GM12891 (cell line): ENCODE measurements at regions not wholly inside any gene's neighbourhood (a gene's known extent, or its start where the extent isn't known, plus 50 kb on each side); places are given as distances from the start of the nearest gene placed in this dataset.

Source experiments
- DNase-seq: peaks from one replicate; pipeline ENCODE4 v3.0.0; 2011; ENCODE audit warnings: low spot score; ENCODE audit not compliant: insufficient read length
- FAIRE-seq: peaks from 2 replicates; lab custom pipeline; 2011; peaks lifted over from hg19 to GRCh38; lab: Jason Lieb, UNC
- PAX5 ChIP-seq: IDR thresholded peaks from 2 replicates; pipeline ENCODE4 v1.6.1; 2011; ENCODE audit warnings: low read length, moderate library complexity, mild to moderate bottlenecking; ENCODE audit not compliant: insufficient read depth, severe bottlenecking
- POLR2A ChIP-seq: IDR thresholded peaks from 2 replicates; pipeline ENCODE4 v1.6.1; 2011; ENCODE audit warnings: low read depth, low read length, control low read depth
- POLR2AphosphoS5 ChIP-seq: IDR thresholded peaks from 2 replicates; pipeline ENCODE4 v1.6.1; 2011; ENCODE audit warnings: low read depth, low read length, control low read depth
- POU2F2 ChIP-seq: IDR thresholded peaks from 2 replicates; pipeline ENCODE4 v1.6.1; 2011; ENCODE audit warnings: low read depth, mild to moderate bottlenecking, control low read depth, low read length, moderate library complexity
- SPI1 ChIP-seq: IDR thresholded peaks from 2 replicates; pipeline ENCODE4 v1.6.1; 2011; ENCODE audit warnings: low read depth, low read length, control low read depth
- TAF1 ChIP-seq: IDR thresholded peaks from 2 replicates; pipeline ENCODE4 v1.6.1; 2011; ENCODE audit warnings: low read depth, low read length, control low read depth

GRCh38 chr3:21054064-21054463 lies 696.9 kb downstream of the ZNF385D start:
- DNase-seq: no peak
- TF ChIP-seq PAX5 (no peak), POLR2AphosphoS5 (no peak), POU2F2 (no peak), TAF1 (no peak), SPI1 (no peak), POLR2A (no peak)
- no peak for FAIRE-seq

- DNase-seq (no peak), FAIRE-seq (no peak)
- TF ChIP-seq PAX5: no peak
- peak; percentile 28; the same call in 1 of the 2 replicates for TF ChIP-seq SPI1
These were observed 701.5 kb downstream of the ZNF385D start for GRCh38 chr3:21049334-21050062.

GRCh38 chr3:21043139-21043538 lies 707.9 kb downstream of the ZNF385D start:
- TF ChIP-seq POLR2A (no peak), SPI1 (no peak), POU2F2 (no peak), PAX5 (no peak), POLR2AphosphoS5 (no peak), TAF1 (no peak)
- DNase-seq: no peak
- FAIRE-seq: no peak

GRCh38 chr3:21042184-21042583 lies 708.8 kb downstream of the ZNF385D start:
- no peak for DNase-seq
- no peak for TF ChIP-seq SPI1
- no peak for TF ChIP-seq POLR2A
- no peak for FAIRE-seq

GRCh38 chr3:21041621-21042020 lies 709.4 kb downstream of the ZNF385D start:
- DNase-seq: no peak
- no peak for FAIRE-seq
- TF ChIP-seq POU2F2 (no peak), POLR2AphosphoS5 (no peak), SPI1 (no peak), TAF1 (no peak), PAX5 (no peak), POLR2A (no peak)

- no peak for FAIRE-seq
- no peak for TF ChIP-seq POLR2A
- no peak for TF ChIP-seq POU2F2
- no peak for TF ChIP-seq POLR2AphosphoS5
- TF ChIP-seq TAF1: no peak
- TF ChIP-seq PAX5: no peak
- TF ChIP-seq SPI1: no peak
- no peak for DNase-seq
These were observed 714.1 kb downstream of the ZNF385D start for GRCh38 chr3:21036888-21037287.

- no peak for DNase-seq
- TF ChIP-seq POLR2AphosphoS5 (no peak), TAF1 (no peak), POLR2A (no peak), POU2F2 (no peak), PAX5 (no peak), SPI1 (no peak)
- FAIRE-seq: no peak
These were observed 722.6 kb downstream of the ZNF385D start for GRCh38 chr3:21028412-21028811.

GRCh38 chr3:21024563-21024962 lies 726.4 kb downstream of the ZNF385D start:
- FAIRE-seq (no peak), DNase-seq (no peak)
- TF ChIP-seq PAX5 (no peak), SPI1 (no peak), POLR2A (no peak), POLR2AphosphoS5 (no peak), TAF1 (no peak), POU2F2 (no peak)

- FAIRE-seq (no peak), DNase-seq (no peak)
- TF ChIP-seq TAF1 (no peak), POLR2AphosphoS5 (no peak), POLR2A (no peak), SPI1 (no peak), POU2F2 (no peak), PAX5 (no peak)
These were observed 730.3 kb downstream of the ZNF385D start for GRCh38 chr3:21020681-21021080.

GRCh38 chr3:21020043-21020442 lies 731.0 kb downstream of the ZNF385D start:
- no peak for TF ChIP-seq POU2F2
- no peak for TF ChIP-seq PAX5
- TF ChIP-seq TAF1: no peak
- TF ChIP-seq POLR2A: no peak
- no peak for TF ChIP-seq POLR2AphosphoS5
- DNase-seq: no peak

More at GRCh38 chr3:21020043-21020442, 731.0 kb downstream of the ZNF385D start:
- no peak for FAIRE-seq
